ENCODE measurements at regions not wholly inside any gene's neighbourhood (a gene's known extent, or its start where the extent isn't known, plus 50 kb on each side); places are given as distances from the start of the nearest gene placed in this dataset.

- no peaks in the 10 kb centered on the region for H3K4me1 ChIP-seq
- TF ChIP-seq CTCF (IDR thresholded peaks at IDR 0.05 in 8 of 11, conservative IDR thresholded peaks at IDR 0.05 in 3 of 11) (no peak), POLR2A (IDR thresholded peaks at IDR 0.05) (no peak)
- H3K27ac ChIP-seq: no peak overlapping the region
- WGBS, 5 donors: 30 to 61% (median 47%) methylated on average over 4 of the region's 4 CpGs
- no peaks in the 10 kb centered on the region for H3K36me3 ChIP-seq
- no peak overlapping the region for H3K4me3 ChIP-seq
- no peak for DNase-seq
- H3K27me3 ChIP-seq (replicated peaks in 1 of 7): peaks cover 0 to 8% (median 1%) of the 10 kb centered on the region in 7 donors
- intact Hi-C loops (cut with DNase I; ENCODE audit: low total_unique reads): no loop called here
- H3K9me3 ChIP-seq: no peaks in the 10 kb centered on the region
These were observed 60.1 kb downstream of the RDH14 start for GRCh38 chr2:18500333-18500732.

- H3K4me3 ChIP-seq: no peak overlapping the region
- no peaks in the 10 kb centered on the region for H3K9me3 ChIP-seq
- no peak overlapping the region for H3K27ac ChIP-seq
- TF ChIP-seq POLR2AphosphoS5 (IDR thresholded peaks at IDR 0.05) (no peak), POLR2A (IDR thresholded peaks at IDR 0.05) (no peak), CTCF (IDR thresholded peaks at IDR 0.05 in 8 of 11, conservative IDR thresholded peaks at IDR 0.05 in 3 of 11) (no peak)
- peaks cover 0 to 23% (median 0%) of the 10 kb centered on the region in 7 donors for H3K27me3 ChIP-seq (replicated peaks in 1 of 7)
- intact Hi-C loops (cut with DNase I; ENCODE audit: low total_unique reads): no loop called here
- no peaks in the 10 kb centered on the region for H3K36me3 ChIP-seq
- no peaks in the 10 kb centered on the region for H3K4me1 ChIP-seq
- no peak for DNase-seq
These were observed 61.9 kb downstream of the RDH14 start for GRCh38 chr2:18498531-18498930.

GRCh38 chr2:18496516-18496915, 63.9 kb downstream of the RDH14 start:
- Histone ChIP-seq H3K36me3 (no peaks in the 10 kb centered on the region), H3K27ac (no peak overlapping the region), H3K4me1 (no peaks in the 10 kb centered on the region), H3K9me3 (no peaks in the 10 kb centered on the region), H3K4me3 (no peak overlapping the region), H3K27me3 (replicated peaks in 1 of 7) (peaks cover 0 to 33% (median 0%) of the 10 kb centered on the region in 7 donors)
- intact Hi-C loops (cut with DNase I; ENCODE audit: low total_unique reads): no loop called here
- no peak for DNase-seq
- WGBS, 5 donors: 64 to 73% (median 70%) methylated on average over 4 of the region's 4 CpGs
- no peak for TF ChIP-seq POLR2A (IDR thresholded peaks at IDR 0.05)
- no peak for TF ChIP-seq CTCF (IDR thresholded peaks at IDR 0.05 in 8 of 11, conservative IDR thresholded peaks at IDR 0.05 in 3 of 11)
- no peak for TF ChIP-seq POLR2AphosphoS5 (IDR thresholded peaks at IDR 0.05)

- H3K4me3 ChIP-seq: no peak overlapping the region
- H3K27ac ChIP-seq: no peak overlapping the region
- TF ChIP-seq CTCF (IDR thresholded peaks at IDR 0.05 in 8 of 11, conservative IDR thresholded peaks at IDR 0.05 in 3 of 11): no peak
- no peak for TF ChIP-seq POLR2A (IDR thresholded peaks at IDR 0.05)
- TF ChIP-seq POLR2AphosphoS5 (IDR thresholded peaks at IDR 0.05): no peak
- H3K27me3 ChIP-seq (replicated peaks in 1 of 7): peaks cover 0 to 37% (median 0%) of the 10 kb centered on the region in 7 donors
- H3K36me3 ChIP-seq: no peaks in the 10 kb centered on the region
- intact Hi-C loops (cut with DNase I; ENCODE audit: low total_unique reads): no loop called here
- 52 to 87% (median 70%) methylated on average over 2 of the region's 2 CpGs for WGBS, 5 donors
- H3K9me3 ChIP-seq: no peaks in the 10 kb centered on the region
- DNase-seq: no peak
- H3K4me1 ChIP-seq: no peaks in the 10 kb centered on the region
These were observed 65.4 kb downstream of the RDH14 start for GRCh38 chr2:18495058-18495457.

Measured in spleen (tissue), 11 donors.